ENCODE measurements at regions not wholly inside any gene's neighbourhood (a gene's known extent, or its start where the extent isn't known, plus 50 kb on each side); places are given as distances from the start of the nearest gene placed in this dataset.

GRCh38 chr3:25306066-25306465 is 122.0 kb upstream of the RARB start:
- FAIRE-seq = no peak

DNA sequence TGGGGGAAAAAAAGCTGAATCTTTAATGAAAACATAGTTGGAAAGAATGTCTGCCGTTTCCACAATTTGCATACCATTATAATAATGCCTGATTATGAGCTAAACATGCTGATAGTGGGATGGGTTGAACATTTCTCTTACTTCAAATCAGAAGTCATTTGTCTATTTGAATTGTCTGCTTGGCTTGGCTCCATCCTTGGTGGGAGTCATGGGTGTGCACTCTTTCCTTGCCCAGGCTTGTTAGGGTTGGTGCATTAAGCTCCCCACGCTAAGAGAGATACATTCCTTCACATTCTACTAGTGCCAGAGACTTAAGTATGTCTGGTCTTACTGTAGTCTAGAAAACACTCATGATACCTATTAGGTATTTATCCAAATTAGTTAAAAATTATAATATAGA is 121.4 kb upstream of the RARB start:
- FAIRE-seq = no peak

DNA sequence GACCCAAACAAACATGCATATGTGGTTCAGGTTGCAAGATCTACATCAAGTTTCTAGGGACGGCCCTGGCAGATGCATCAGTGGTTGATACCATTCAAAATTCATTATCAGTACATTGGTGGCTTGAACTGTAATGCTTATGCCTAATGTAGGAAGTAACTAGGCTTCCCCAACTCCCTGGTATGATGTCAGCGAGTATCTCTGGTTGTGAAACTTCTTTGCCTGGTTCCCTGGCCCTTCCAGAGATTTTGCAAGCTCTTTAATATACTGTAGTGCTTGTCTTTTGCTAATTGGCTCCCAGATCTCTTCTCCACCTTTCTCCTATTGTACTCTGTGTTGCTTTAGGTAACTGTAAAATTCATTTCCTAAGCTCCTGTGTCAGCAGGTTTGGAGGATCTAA is 114.8 kb upstream of the RARB start:
- FAIRE-seq = no peak

DNA sequence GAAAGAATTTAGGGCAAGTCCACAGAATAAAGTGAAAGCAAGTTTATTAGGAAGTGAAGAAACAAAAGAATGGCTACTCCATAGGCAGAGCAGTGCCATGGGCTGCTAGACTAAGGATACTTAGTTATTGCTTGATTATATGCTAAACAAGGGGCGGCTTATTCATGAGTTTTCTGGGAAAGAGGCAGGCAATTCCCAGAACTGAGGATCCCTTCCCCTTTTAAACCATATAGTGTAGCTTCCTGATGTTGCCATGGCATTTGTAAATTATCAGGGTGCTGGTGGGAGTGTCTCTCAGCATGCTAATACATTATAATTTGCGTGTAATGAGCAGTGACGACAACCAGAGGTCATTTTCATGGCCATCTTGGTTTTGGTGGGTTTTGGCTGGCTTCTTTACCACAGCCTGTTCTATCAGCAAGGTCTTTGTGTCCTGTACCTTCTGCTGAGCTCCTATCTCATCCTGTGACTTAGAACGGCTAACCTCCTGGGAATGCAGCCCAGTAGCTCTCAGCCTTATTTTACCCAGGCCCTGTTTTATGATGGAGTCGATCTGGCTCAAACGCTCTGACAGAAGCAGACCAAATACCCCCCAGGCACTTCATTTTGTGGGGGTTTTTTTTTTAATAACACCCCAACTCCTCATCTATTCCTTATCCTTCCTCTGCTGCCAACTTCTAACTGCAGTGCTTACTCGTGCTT is 103.0 kb upstream of the RARB start:
- FAIRE-seq = no peak

DNA sequence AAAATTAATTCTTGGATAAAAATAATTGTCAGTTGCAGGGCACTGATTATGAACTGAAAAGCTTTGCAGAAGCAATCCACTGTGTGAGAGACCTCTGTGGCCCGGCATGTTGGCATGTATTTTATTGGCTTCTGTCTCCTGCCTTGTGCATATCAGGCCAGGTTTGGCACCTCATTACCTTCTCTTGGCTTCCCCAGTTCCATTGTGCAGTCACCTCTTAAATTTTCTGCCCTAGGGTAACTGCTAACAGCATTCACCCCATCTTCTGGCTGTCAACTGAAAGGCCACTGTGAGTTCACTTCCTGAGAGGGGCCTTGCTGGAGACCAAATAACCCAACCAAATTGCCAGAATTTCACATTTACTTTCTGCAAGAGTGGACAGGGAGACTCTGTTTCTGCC is 92.7 kb upstream of the RARB start:
- FAIRE-seq = no peak

DNA sequence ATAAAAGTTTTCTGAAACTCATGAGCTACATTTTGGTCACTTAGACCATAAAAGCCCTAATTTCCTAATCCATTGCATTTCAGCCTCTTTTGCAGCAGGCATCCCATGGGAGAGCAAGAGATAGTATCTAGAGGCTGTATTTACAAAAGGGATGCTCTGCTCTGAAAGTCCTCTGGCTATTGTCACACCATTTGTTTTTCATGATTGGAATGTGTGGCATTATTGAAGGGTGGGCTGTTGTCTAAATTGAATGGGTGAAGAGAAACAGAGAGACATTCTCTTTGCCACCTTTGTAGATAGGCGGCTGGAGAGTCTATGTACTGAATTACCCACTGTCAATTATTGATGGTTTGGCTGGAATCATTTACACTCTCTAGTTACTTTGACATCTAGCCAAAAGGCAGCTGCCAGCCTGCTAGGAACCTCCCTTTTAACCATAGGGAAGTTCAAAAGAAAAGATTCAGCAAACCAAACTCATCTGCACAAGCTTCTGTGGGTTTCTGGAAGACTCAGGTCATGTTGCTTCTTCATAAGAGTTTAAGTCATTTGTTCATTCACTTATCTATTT is 89.8 kb upstream of the RARB start:
- FAIRE-seq = no peak

DNA sequence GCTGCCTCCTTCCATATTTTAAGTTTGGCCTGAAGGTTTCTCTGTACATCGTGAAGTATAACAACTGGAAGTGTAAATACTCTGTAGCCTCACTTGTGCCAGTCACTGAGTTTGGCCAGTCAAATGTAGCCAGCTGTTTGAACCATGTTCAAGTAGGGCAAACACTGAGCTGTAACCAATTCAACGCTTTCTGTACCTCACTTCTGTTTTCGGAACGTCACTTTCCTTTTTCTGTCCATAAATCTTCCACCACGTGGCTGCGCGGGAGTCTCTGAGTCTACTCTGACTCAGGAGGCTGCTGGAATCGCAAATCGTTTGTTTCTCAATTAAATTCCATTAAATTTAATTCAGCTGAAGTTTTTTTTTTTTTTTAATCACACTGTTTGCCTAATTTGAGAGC is 88.8 kb upstream of the RARB start:
- FAIRE-seq = no peak

GRCh38 chr3:25344670-25345069 is 83.4 kb upstream of the RARB start:
- FAIRE-seq = no peak

DNA sequence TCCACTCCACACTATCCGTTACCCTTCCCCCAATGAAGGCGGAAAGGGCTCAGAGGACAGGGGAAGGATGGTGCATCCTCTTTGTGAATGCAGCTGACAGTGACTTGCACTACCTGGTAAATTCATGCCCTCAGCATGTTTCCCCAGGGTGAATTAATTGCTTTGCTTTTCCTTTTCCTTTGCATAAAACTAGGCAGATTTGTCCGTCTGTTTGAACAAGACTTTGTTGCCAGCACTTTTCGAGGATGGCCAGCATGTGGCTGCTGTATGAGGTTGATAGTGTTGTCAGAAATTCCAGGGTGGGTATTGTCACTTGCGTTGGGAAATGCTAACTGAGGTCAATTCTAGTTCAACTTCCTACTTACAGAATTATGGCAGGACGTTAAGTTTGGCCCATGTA is 79.0 kb upstream of the RARB start:
- no peak for FAIRE-seq

DNA sequence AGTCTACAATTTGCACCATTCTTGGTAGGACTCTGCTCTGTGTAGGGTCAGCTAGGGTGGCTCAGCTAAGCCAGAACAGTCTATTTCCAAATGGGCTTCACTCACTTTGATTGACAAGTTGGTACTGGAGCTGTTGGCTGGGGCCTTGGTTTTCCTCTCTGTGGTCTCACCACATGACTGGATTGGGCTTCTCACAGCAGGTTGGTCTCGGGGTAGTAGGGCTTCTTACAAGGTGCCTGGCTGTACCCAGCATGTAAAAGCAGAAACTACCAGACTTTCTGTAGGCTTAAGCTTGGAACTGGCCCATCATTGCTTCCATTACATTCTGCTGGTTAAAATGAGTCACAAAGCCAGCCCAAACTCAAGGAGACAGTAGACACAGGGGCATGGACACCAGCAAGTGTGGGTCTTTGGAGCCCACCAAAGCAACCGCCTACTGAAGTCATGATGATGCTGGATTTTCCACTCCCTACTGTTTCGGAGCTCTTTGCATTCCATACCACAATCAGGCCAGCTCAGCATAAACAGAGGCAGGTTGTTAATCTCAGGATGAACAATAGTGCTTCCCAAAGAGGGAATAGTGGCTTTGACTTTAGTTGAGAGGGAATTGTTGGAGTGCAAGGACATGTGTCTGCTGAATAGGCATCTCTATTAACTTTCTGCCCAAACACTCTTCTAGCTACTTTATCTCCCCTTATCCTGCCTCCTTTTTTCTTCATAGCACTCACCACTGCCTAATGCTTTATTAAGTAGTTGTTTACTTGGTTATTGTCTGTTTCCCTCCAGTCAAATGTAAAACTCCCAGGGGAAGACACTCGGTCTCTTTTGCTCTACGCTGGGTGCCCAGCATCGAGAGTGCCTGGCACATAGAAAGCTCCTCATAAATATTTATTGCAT is 78.0 kb upstream of the RARB start:
- FAIRE-seq = no peak

- FAIRE-seq = no peak
These were observed 77.3 kb upstream of the RARB start for GRCh38 chr3:25350725-25351114.

DNA sequence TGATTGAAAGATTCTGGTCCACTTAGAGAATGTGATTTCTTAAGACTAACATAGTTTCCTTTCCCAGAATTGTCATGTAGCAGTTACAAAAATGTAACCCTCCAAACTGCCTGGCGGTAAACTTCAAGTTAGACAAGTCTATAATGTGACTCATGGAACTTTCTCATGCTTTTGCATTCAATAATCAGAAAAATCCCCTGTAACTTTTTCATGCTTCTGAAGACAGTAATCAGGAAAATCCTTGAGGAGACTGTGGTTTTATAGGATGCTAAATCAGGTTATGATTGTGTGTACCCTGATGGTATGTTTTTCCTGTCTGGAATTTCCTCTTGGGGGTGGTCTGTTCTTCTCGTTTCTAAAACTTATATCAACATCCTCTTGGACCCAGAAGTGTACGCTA is 74.0 kb upstream of the RARB start:
- FAIRE-seq = no peak

DNA sequence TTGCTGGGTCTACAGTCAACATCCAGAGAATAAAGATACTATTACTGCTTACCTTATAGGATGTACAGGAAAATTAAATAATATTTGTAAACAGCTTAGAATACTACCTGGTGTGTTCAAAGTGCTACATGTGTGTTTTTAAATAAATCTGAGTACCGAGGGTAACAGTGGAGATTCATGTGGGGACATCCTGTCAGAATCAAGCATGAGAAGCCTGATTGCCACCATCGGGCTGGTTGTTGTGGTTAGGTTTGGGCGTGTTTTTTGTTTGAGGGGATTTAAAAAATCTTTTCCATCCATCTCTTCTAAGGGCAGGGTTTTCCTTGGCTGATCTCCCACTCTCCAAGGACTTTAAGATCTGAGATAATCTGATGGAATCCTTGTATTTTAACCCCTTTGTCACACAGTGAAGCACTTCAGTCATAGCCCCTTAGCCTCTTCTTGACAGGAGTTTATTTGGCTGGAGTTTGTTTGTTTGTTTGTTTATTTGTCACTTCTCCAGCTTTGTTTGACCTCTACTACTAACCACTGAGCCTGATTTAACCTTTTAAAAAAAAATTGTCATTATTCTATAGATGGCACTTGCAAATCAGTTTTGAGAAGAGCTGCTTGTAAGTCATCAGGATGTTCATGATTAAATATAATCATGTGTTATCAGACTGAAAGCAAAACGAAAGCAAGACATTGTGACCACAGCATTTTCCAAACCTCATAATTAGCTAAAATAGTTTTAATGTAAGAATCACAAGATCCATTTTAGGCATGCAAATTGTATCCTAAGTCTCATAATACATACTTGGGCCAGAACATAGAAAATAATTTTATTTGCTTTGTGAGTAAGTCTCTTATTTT is 72.8 kb upstream of the RARB start:
- no peak for FAIRE-seq

DNA sequence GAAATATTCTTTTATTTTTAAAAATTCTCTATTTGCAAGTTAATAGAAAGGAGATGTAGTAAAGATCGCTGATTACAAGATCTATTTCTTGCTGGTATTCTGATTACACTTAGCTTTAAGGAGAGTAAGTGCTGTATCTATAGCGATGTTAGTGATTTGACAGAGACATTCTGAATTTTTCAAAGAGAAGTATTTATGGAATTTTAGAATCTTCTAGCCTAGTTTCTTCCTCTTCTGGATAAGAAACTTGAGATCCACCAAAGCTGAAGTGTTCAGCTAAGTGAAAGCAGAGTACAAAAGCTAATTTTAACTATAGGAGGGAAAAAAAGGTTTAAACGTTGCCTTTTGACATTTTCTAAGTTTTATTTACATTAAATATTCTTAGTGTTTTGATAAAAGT is 72.1 kb upstream of the RARB start:
- no peak for FAIRE-seq

DNA sequence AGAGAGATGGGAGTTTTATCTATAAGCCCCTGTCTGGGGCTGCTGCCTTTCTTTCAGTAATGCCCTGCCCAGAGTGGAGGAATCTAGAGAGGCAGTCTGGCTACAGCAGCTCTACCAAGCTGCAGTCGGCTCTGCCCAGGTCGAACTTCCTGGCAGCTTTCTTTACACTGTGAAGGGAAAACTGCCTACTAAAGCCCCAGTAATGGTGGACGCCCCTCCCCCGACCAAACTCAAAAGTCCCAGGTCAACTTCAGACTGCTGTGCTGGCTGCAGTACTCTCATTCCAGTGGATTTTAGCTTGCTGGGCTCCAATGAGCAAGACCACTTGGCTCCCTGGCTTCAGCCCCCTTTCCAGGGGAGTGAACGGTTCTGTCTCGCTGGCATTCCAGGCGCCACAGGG is 65.9 kb upstream of the RARB start:
- FAIRE-seq = no peak

GRCh38 chr3:25365636-25366035 is 62.4 kb upstream of the RARB start:
- no peak for FAIRE-seq

GRCh38 chr3:25367025-25367424 is 61.0 kb upstream of the RARB start:
- FAIRE-seq = no peak

DNA sequence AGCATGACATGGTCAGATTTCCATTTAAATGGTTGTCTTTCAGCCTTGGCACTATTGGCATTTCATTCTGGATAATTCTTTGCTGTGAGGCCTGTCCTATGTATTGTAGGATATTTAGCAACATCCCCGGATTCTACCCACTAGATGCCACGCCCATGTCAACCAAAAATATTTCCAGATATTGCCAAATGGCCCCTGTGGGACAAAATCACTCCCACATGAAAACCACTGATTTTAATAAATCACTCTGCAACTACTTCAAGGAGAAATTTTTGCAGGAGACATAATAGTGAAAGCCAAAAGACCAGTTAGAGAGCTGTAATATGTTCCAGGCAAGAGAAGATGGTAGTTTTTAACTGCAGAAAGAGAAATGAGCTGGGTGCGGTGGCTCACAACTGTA is 55.9 kb upstream of the RARB start:
- FAIRE-seq = no peak

DNA sequence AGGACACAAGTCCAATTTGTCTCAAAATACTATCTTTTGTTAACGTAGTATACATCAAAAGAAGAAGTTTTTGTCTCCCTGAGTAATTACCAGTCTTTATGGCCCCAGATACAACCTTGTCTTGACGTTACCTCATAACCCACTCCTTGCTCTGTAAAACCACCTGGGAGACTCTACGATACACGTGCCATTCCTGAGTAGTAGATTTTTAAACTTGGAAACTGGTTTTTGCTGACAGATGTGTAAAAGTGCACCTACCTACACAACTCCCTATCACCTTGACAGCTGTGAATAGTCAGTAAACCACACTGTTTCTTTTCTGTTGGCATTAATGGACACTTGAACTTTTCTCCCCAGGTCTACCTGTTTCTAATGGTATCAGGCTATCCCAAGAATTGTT is 51.7 kb upstream of the RARB start:
- FAIRE-seq = no peak

GRCh38 chr3:25377042-25377441 is 51.0 kb upstream of the RARB start:
- FAIRE-seq = no peak
